Mammary epithelial cell (primary cell): ENCODE measurements at regions not wholly inside any gene's neighbourhood (a gene's known extent, or its start where the extent isn't known, plus 50 kb on each side); places are given as distances from the start of the nearest gene placed in this dataset.

Source experiments
- CTCF ChIP-seq, 2 donors: IDR thresholded peaks in 1 of 2; conservative IDR thresholded peaks in 1 of 2; 2 replicates each; pipeline ENCODE4 v1.5.1; 2011 to 2012; ENCODE audit warnings: inconsistent platforms in 2 of 2, low read length in 2 of 2, mild to moderate bottlenecking in 2 of 2, control low read depth in 1 of 2, low read depth in 1 of 2; ENCODE audit not compliant: insufficient read depth in 1 of 2; ENCODE audit errors: extremely low read depth in 1 of 2
- EZH2 ChIP-seq: IDR thresholded peaks from 2 replicates; pipeline ENCODE4 v1.6.1; 2012; ENCODE audit warnings: low read length, inconsistent platforms, borderline replicate concordance

- no peak for TF ChIP-seq CTCF (conservative IDR thresholded peaks at IDR 0.05 in 1 of 2, IDR thresholded peaks at IDR 0.05 in 1 of 2; ENCODE audit: extremely low read depth in 1 of 2, insufficient read depth in 1 of 2, low read depth in 1 of 2, low read length in 2 of 2)
- TF ChIP-seq EZH2: no peak
These were observed 185.9 kb downstream of the ICOS start for GRCh38 chr2:204122425-204122824.
